ENCODE measurements at regions not wholly inside any gene's neighbourhood (a gene's known extent, or its start where the extent isn't known, plus 50 kb on each side); places are given as distances from the start of the nearest gene placed in this dataset.

- POLR2A ChIA-PET = no interaction called here
- CTCF ChIA-PET = no interaction called here
Observed at GRCh38 chr18:38909972-38910371, 1344.4 kb upstream of the CELF4 start.

DNA sequence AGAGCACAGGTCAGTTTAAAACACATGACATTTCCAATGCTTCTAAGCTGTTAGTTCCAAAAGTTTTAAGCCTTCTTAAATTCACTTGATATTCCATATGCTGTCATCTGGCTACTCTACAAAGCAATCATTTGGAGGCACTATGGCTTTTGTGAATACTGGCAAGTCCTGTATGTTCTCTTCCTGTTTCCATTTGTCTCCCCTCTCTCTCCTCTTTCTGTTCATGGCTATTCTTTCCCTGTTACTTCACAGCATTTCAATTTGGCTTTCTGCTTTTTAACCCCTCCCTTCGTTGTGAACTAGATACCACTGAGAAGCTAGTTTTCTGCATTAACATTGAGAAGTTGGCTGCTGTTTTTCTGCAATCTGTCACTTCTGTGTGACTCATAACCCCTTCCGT is 1337.2 kb upstream of the CELF4 start:
- TF ChIP-seq L3MBTL2 (conservative IDR thresholded peaks at IDR 0.05) = no peak
- TF ChIP-seq TARDBP (IDR thresholded peaks at IDR 0.05) = no peak
- TF ChIP-seq ELF4 (IDR thresholded peaks at IDR 0.05) = no peak
- TF ChIP-seq HDGF (IDR thresholded peaks at IDR 0.05; ENCODE audit: borderline replicate concordance) = no peak
- no peak for TF ChIP-seq NFRKB (IDR thresholded peaks at IDR 0.05)
- TF ChIP-seq FOXM1 (IDR thresholded peaks at IDR 0.05; ENCODE audit: borderline replicate concordance) = no peak
- no peak for TF ChIP-seq FOXK2 (IDR thresholded peaks at IDR 0.05)
- TF ChIP-seq SP1 (IDR thresholded peaks at IDR 0.05) = no peak
- no peak for TF ChIP-seq SUZ12 (IDR thresholded peaks at IDR 0.05)
- TF ChIP-seq, protein P1, sequence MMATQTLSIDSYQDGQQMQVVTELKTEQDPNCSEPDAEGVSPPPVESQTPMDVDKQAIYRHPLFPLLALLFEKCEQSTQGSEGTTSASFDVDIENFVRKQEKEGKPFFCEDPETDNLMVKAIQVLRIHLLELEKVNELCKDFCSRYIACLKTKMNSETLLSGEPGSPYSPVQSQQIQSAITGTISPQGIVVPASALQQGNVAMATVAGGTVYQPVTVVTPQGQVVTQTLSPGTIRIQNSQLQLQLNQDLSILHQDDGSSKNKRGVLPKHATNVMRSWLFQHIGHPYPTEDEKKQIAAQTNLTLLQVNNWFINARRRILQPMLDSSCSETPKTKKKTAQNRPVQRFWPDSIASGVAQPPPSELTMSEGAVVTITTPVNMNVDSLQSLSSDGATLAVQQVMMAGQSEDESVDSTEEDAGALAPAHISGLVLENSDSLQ (IDR thresholded peaks at IDR 0.05) = no peak
- no peak for TF ChIP-seq BHLHE40 (IDR thresholded peaks at IDR 0.05; ENCODE audit: borderline replicate concordance)
- TF ChIP-seq ARNT (IDR thresholded peaks at IDR 0.05) = no peak
- TF ChIP-seq CTBP1 (IDR thresholded peaks at IDR 0.05; ENCODE audit: borderline replicate concordance) = no peak
- POLR2A ChIA-PET = no interaction called here
- no peak for DNase-seq (ENCODE audit: extremely low spot score)
- CTCF ChIA-PET = no interaction called here

More at GRCh38 chr18:38909972-38910371, 1344.4 kb upstream of the CELF4 start:
- DNase-seq (ENCODE audit: extremely low spot score) = no peak
- TF ChIP-seq FOXM1 (IDR thresholded peaks at IDR 0.05; ENCODE audit: borderline replicate concordance) (no peak), BHLHE40 (IDR thresholded peaks at IDR 0.05; ENCODE audit: borderline replicate concordance) (no peak), SUZ12 (IDR thresholded peaks at IDR 0.05) (no peak), FOXK2 (IDR thresholded peaks at IDR 0.05) (no peak), ZNF384 (IDR thresholded peaks at IDR 0.05) (no peak), FOXA1 (IDR thresholded peaks at IDR 0.05) (no peak), HDGF (IDR thresholded peaks at IDR 0.05; ENCODE audit: borderline replicate concordance) (no peak), ELF4 (IDR thresholded peaks at IDR 0.05) (no peak), CTBP1 (IDR thresholded peaks at IDR 0.05; ENCODE audit: borderline replicate concordance) (no peak), LEF1 (IDR thresholded peaks at IDR 0.05; ENCODE audit: borderline replicate concordance) (no peak), ARNT (IDR thresholded peaks at IDR 0.05) (no peak), SP1 (IDR thresholded peaks at IDR 0.05) (no peak), NFRKB (IDR thresholded peaks at IDR 0.05) (no peak), L3MBTL2 (conservative IDR thresholded peaks at IDR 0.05) (no peak), TARDBP (IDR thresholded peaks at IDR 0.05) (no peak)
- TF ChIP-seq, protein P1 (IDR thresholded peaks at IDR 0.05) = no peak

DNA sequence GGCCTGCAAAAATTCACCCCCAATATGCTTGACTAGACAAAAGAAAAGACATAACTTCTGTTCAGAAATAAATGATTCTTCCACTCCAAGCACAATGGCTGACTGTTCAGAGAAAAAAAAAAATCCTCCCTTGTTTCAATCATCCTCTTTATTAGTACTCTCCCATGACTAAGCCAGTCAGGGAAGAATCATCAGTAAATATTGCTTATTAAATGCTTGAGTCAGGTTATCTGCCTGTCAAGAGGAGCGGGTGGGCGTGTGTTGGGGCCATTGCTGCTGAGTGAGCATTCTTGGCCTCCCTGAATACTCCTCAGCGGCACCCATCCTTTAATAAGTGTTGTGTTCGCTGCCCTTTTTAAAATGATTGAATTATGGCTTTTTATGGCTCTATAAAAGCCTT is 1334.8 kb upstream of the CELF4 start:
- TF ChIP-seq BHLHE40 (IDR thresholded peaks at IDR 0.05; ENCODE audit: borderline replicate concordance) = no peak
- no peak for TF ChIP-seq L3MBTL2 (conservative IDR thresholded peaks at IDR 0.05)
- TF ChIP-seq NFRKB (IDR thresholded peaks at IDR 0.05) = no peak
- TF ChIP-seq, protein P1 (IDR thresholded peaks at IDR 0.05) = no peak
- no peak for TF ChIP-seq FOXM1 (IDR thresholded peaks at IDR 0.05; ENCODE audit: borderline replicate concordance)
- no peak for TF ChIP-seq FOXK2 (IDR thresholded peaks at IDR 0.05)
- TF ChIP-seq TARDBP (IDR thresholded peaks at IDR 0.05) = no peak
- no peak for TF ChIP-seq ARNT (IDR thresholded peaks at IDR 0.05)
- no peak for TF ChIP-seq HDGF (IDR thresholded peaks at IDR 0.05; ENCODE audit: borderline replicate concordance)
- TF ChIP-seq SUZ12 (IDR thresholded peaks at IDR 0.05) = no peak
- no peak for TF ChIP-seq LEF1 (IDR thresholded peaks at IDR 0.05; ENCODE audit: borderline replicate concordance)
- TF ChIP-seq ELF4 (IDR thresholded peaks at IDR 0.05) = no peak
- no peak for TF ChIP-seq SP1 (IDR thresholded peaks at IDR 0.05)
- TF ChIP-seq FOXA1 (IDR thresholded peaks at IDR 0.05) = no peak
- no peak for TF ChIP-seq CTBP1 (IDR thresholded peaks at IDR 0.05; ENCODE audit: borderline replicate concordance)
- TF ChIP-seq ZNF384 (IDR thresholded peaks at IDR 0.05) = no peak
- ChIA-PET POLR2A (no interaction called here), CTCF (no interaction called here)
- no peak for DNase-seq (ENCODE audit: extremely low spot score)

DNA sequence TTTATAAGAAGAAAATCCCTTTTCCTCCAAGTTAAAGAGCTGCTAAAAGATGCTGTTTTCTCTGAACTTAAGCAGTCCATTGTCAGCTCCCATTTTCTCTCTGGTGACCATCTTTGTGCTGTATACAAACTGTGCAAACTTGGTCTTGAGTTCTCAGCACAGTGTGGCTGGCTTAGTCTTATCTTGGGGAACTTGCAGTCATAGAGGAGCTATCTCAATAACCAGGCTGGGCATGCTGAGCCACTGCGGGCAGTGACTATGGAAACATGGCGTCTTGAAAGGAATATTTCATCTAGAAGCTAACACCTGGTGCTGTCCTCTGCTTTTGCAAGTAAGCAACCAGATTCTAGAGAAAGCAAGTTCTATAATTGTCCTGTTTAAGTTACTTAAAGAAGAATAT is 1334.4 kb upstream of the CELF4 start:
- TF ChIP-seq ARNT (IDR thresholded peaks at IDR 0.05) (no peak), FOXK2 (IDR thresholded peaks at IDR 0.05) (no peak), L3MBTL2 (conservative IDR thresholded peaks at IDR 0.05) (no peak), ELF4 (IDR thresholded peaks at IDR 0.05) (no peak), NFRKB (IDR thresholded peaks at IDR 0.05) (no peak), LEF1 (IDR thresholded peaks at IDR 0.05; ENCODE audit: borderline replicate concordance) (no peak), HDGF (IDR thresholded peaks at IDR 0.05; ENCODE audit: borderline replicate concordance) (no peak), BHLHE40 (IDR thresholded peaks at IDR 0.05; ENCODE audit: borderline replicate concordance) (no peak), FOXM1 (IDR thresholded peaks at IDR 0.05; ENCODE audit: borderline replicate concordance) (no peak), TARDBP (IDR thresholded peaks at IDR 0.05) (no peak), SP1 (IDR thresholded peaks at IDR 0.05) (no peak), SUZ12 (IDR thresholded peaks at IDR 0.05) (no peak), ZNF384 (IDR thresholded peaks at IDR 0.05) (no peak), CTBP1 (IDR thresholded peaks at IDR 0.05; ENCODE audit: borderline replicate concordance) (no peak), FOXA1 (IDR thresholded peaks at IDR 0.05) (no peak)
- TF ChIP-seq, protein P1 (IDR thresholded peaks at IDR 0.05) = no peak
- ChIA-PET CTCF (no interaction called here), POLR2A (no interaction called here)
- DNase-seq (ENCODE audit: extremely low spot score) = no peak

DNA sequence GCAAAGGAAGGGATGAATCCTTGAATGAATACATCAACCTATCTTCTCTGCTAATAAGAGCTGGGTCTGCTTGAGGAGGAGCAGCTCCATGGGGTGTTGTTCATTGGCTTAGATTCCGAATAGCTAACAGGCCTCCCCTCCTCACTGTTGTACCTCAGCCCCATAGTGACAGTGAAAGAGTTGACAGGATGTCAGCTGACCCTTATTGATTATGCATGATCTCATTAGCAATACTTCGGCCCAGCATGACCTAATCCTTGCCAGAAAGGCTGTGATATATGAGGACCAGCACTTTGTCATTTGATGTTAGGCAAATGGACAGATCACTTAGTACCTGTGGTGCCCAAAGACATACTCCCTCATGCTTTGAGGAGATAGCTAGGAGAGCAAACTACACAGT is 1333.7 kb upstream of the CELF4 start:
- ChIA-PET POLR2A (no interaction called here), CTCF (no interaction called here)
- TF ChIP-seq ELF4 (IDR thresholded peaks at IDR 0.05) (no peak), L3MBTL2 (conservative IDR thresholded peaks at IDR 0.05) (no peak), CTBP1 (IDR thresholded peaks at IDR 0.05; ENCODE audit: borderline replicate concordance) (no peak), FOXM1 (IDR thresholded peaks at IDR 0.05; ENCODE audit: borderline replicate concordance) (no peak), ZNF384 (IDR thresholded peaks at IDR 0.05) (no peak), BHLHE40 (IDR thresholded peaks at IDR 0.05; ENCODE audit: borderline replicate concordance) (no peak), HDGF (IDR thresholded peaks at IDR 0.05; ENCODE audit: borderline replicate concordance) (no peak), FOXA1 (IDR thresholded peaks at IDR 0.05) (no peak), LEF1 (IDR thresholded peaks at IDR 0.05; ENCODE audit: borderline replicate concordance) (no peak), NFRKB (IDR thresholded peaks at IDR 0.05) (no peak)
- DNase-seq (ENCODE audit: extremely low spot score) = no peak

Measured in HEK293T (cell line).